ENCODE measurements at regions not wholly inside any gene's neighbourhood (a gene's known extent, or its start where the extent isn't known, plus 50 kb on each side); places are given as distances from the start of the nearest gene placed in this dataset.

GRCh38 chr13:29654843-29655547 is 59.5 kb upstream of the SLC7A1 start:
- DNase-seq (ENCODE audit: low read depth) = no peak

- DNase-seq (ENCODE audit: low read depth) = no peak
Measured at GRCh38 chr13:29654384-29654783, 58.9 kb upstream of the SLC7A1 start.

GRCh38 chr13:29648760-29649159 is 53.3 kb upstream of the SLC7A1 start:
- no peak for DNase-seq (ENCODE audit: low read depth)

Data from activated T-helper 9 cell treated with anti-CD3 and anti-CD28 coated beads, Interleukin-2, amount 50 U/mL, for 16 hours (primary cell).